ENCODE measurements at regions not wholly inside any gene's neighbourhood (a gene's known extent, or its start where the extent isn't known, plus 50 kb on each side); places are given as distances from the start of the nearest gene placed in this dataset.

GRCh38 chr2:223701761-223702160 is 99.6 kb upstream of the SCG2 start:
- no peak for ATAC-seq
- no peaks in the 10 kb centered on the region for H3K9me3 Mint-ChIP-seq
- H3K36me3 Mint-ChIP-seq: no peaks in the 10 kb centered on the region
- peaks cover 6% of the 10 kb centered on the region for H3K4me1 Mint-ChIP-seq
- H3K27ac Mint-ChIP-seq: no peak overlapping the region
- no peak for DNase-seq (ENCODE audit: low spot score in 2 of 2)
- no peak overlapping the region for H3K4me3 Mint-ChIP-seq

GRCh38 chr2:223700221-223700620 is 98.1 kb upstream of the SCG2 start:
- no peaks in the 10 kb centered on the region for H3K36me3 Mint-ChIP-seq
- DNase-seq (ENCODE audit: low spot score in 2 of 2): no peak
- no peaks in the 10 kb centered on the region for H3K9me3 Mint-ChIP-seq
- ATAC-seq: no peak
- peaks cover 6% of the 10 kb centered on the region for H3K4me1 Mint-ChIP-seq
- no peak overlapping the region for H3K4me3 Mint-ChIP-seq
- H3K27ac Mint-ChIP-seq: no peak overlapping the region

- ATAC-seq: no peak
- H3K9me3 Mint-ChIP-seq: no peaks in the 10 kb centered on the region
- H3K36me3 Mint-ChIP-seq: no peaks in the 10 kb centered on the region
- DNase-seq (ENCODE audit: low spot score in 2 of 2): no peak
- H3K27ac Mint-ChIP-seq: no peak overlapping the region
- no peak overlapping the region for H3K4me3 Mint-ChIP-seq
- peaks cover 6% of the 10 kb centered on the region for H3K4me1 Mint-ChIP-seq
Observed at GRCh38 chr2:223697892-223698645, 95.9 kb upstream of the SCG2 start.

GRCh38 chr2:223697316-223697891 is 95.2 kb upstream of the SCG2 start:
- H3K27ac Mint-ChIP-seq: no peak overlapping the region
- H3K36me3 Mint-ChIP-seq: no peaks in the 10 kb centered on the region
- DNase-seq (ENCODE audit: low spot score in 2 of 2) (no peak), ATAC-seq (no peak)
- H3K4me1 Mint-ChIP-seq: peaks cover 6% of the 10 kb centered on the region
- no peak overlapping the region for H3K4me3 Mint-ChIP-seq
- no peaks in the 10 kb centered on the region for H3K9me3 Mint-ChIP-seq

DNA sequence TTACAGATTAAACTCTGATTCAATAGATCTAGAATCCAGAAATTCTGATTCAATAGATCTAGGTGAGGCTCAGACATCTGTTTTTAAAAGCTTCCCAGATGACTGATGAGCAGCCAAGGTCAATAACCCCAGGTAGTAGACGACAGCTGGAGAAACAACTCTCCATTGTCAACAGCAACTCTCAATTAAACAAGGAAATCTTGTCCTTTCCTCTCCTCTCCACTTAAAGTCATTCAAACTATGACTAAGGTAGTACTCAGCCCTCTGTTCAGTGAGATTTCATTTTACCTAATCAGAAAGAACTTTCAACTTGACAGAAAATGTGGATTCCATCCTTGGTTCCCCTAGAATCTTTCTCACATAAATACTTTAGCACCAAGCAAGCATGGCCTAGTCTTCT is 94.6 kb upstream of the SCG2 start:
- DNase-seq (ENCODE audit: low spot score in 2 of 2): no peak
- peak; percentile 37 for ATAC-seq
- no peak overlapping the region for H3K4me3 Mint-ChIP-seq
- no peak overlapping the region for H3K27ac Mint-ChIP-seq
- H3K36me3 Mint-ChIP-seq: no peaks in the 10 kb centered on the region
- H3K4me1 Mint-ChIP-seq: peaks cover 6% of the 10 kb centered on the region
- no peaks in the 10 kb centered on the region for H3K9me3 Mint-ChIP-seq

DNA sequence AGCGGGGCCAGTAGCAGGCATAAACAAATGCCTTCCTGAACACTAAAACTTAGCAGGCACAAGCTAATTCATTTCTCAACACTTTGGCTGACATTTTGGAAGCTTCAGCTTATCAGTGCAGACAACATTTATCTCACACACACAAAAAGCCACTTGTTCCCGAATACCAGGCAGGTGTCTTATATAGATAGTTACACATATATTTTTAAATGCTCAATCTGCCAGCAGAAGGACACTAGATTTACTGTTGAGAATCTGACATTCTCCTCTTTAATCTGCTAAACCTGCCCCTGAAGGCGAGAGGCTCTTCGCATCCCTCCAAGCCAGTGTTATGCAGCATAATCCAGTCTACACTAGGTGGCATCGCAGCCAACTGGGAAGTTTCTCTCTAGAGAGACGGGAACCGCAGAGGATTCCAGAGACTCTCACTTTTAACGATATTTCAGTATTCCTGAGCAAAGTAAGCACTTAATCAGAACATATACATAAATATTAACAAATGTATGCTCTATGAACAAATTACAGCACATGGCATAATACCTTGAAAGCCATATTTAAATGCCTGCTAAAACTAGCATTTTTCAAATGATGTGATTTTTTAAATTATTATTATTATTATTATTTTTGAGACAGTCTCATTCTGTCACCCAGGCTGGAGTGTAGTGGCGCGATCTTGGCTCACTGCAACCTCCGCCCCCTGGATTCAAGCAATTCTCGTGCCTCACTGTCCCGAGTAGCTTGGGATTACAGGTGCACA is 90.2 kb upstream of the SCG2 start:
- Mint-ChIP-seq H3K36me3 (no peaks in the 10 kb centered on the region), H3K9me3 (no peaks in the 10 kb centered on the region), H3K4me3 (no peak overlapping the region), H3K4me1 (no peaks in the 10 kb centered on the region), H3K27ac (no peak overlapping the region)
- ATAC-seq (no peak), DNase-seq (ENCODE audit: low spot score in 2 of 2) (no peak)

- DNase-seq (ENCODE audit: low spot score in 2 of 2): no peak
- H3K9me3 Mint-ChIP-seq: no peaks in the 10 kb centered on the region
- no peak overlapping the region for H3K27ac Mint-ChIP-seq
- peak; percentile 45 for ATAC-seq
- H3K36me3 Mint-ChIP-seq: no peaks in the 10 kb centered on the region
- H3K4me1 Mint-ChIP-seq: no peaks in the 10 kb centered on the region
- H3K4me3 Mint-ChIP-seq: no peak overlapping the region
Observed at GRCh38 chr2:223688094-223688835, 86.1 kb upstream of the SCG2 start.

DNA sequence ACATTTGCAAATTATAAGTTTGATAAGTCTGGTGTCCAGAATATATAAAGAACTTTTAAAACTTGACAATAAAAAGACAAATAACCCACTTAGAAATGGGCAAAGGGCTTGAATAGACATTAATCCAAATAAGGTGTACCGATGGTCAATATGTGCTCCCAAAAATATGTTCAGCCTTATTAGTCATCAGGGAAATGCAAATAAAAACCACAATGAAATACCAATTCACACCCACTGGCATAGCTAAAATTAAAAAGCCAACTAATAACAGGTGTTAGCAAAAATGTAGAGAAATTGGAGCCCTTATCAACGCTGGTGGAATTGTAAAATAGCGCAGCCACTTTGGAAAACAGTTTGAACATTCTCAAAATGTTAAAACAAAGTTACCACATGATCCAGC is 79.0 kb upstream of the SCG2 start:
- Mint-ChIP-seq H3K4me3 (no peak overlapping the region), H3K9me3 (no peaks in the 10 kb centered on the region), H3K36me3 (no peaks in the 10 kb centered on the region), H3K4me1 (no peaks in the 10 kb centered on the region), H3K27ac (no peak overlapping the region)
- DNase-seq (ENCODE audit: low spot score in 2 of 2): no peak
- no peak for ATAC-seq

DNA sequence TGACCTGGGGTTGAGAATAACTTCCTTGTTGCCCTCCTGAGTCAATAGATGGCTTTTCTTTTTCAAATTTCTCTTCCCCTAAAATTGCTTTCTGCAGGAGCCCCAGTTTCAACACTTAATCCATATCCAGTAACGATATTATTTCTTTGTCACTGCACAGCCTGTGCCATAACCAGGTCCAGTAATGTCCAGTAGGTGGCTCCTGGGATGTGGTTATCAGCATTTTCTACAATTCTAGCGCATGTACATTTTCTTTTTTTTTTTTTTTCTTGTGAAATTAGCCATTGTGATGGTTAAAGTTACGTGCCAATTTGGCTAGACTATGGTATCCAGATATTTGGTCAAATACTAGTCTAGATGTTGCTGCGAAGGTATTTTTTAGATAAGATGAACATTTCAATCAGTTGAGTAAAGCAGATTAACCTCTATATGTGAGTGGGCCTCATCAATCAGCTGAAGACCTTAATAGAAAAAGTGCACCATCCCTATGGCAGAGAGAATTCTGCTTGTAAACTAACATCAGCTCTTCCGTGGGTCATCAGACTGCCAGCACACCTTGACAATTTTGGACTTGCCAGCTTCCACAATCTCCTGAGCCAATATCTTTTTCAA is 72.9 kb upstream of the SCG2 start:
- Mint-ChIP-seq H3K9me3 (no peaks in the 10 kb centered on the region), H3K27ac (no peak overlapping the region), H3K4me1 (no peaks in the 10 kb centered on the region), H3K36me3 (no peaks in the 10 kb centered on the region), H3K4me3 (no peak overlapping the region)
- DNase-seq (ENCODE audit: low spot score in 2 of 2) (no peak), ATAC-seq (no peak)

DNA sequence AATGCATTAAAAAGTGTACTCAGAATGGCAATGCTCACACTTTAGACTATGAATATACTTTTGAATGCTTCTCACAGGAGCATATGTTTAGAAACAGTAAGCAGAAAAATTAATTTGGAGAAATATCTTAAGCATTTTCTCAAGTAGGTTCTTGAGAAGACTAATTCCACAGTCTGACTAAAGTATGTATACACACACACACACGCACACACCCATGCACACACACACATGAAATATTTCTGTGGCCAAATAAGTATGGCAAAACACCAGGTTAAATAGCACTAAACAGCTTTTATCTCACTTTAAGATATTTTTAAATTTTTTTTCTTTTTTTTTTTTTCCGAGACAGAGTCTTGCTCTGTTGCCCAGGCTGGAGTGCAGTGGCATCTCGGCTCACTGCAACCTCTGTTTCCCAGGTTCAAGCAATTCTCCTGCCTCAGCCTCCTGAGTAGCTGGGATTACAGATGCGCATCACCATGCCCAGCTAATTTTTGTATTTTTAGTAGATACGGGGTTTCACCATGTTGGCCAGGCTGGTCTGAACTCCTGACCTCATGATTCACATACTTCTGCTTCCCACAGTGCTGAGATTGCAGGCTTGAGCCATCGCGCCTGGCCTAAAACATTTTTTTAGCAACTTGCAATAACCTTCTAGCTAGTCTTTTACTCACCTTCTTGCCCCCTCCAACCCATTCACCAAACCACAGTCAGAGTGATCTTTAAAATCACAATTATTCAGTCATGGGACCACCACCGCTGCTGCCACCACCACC is 67.5 kb upstream of the SCG2 start:
- H3K36me3 Mint-ChIP-seq: no peaks in the 10 kb centered on the region
- H3K27ac Mint-ChIP-seq: no peak overlapping the region
- H3K4me3 Mint-ChIP-seq: no peak overlapping the region
- no peak for DNase-seq (ENCODE audit: low spot score in 2 of 2)
- H3K4me1 Mint-ChIP-seq: no peaks in the 10 kb centered on the region
- ATAC-seq: no peak
- H3K9me3 Mint-ChIP-seq: no peaks in the 10 kb centered on the region

DNA sequence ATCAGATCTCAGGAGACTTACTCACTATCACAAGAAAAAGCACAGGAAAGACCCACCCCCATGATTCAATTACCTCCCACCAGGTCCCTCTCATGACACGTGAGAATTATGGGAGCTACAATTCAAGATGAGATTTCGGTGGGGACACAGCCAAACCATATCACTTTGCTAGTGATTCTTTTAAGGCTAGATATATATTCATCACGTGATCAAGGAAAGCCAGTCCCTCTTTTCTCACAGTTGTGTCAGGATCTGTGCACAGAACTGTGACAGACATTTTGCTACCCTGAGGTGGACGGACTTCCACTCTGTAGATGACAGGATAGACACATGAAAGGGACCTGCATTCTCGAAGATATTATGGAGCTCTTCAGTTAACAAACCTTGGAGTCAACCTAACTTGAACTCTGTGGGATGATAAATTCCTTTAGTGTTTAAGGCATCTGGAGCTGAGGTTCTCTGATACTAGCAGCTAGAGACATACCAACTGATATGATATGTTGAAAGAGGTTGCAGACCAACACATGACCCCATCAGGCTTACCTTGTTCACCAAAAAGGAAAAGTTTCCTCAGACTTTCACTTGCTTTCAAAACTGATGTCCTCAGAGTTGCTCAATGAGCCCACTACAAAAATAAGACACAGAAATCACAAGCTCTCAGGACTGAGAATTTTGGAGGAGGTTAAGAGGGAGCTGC is 66.3 kb upstream of the SCG2 start:
- no peak for DNase-seq (ENCODE audit: low spot score in 2 of 2)
- H3K27ac Mint-ChIP-seq: no peak overlapping the region
- H3K4me1 Mint-ChIP-seq: no peaks in the 10 kb centered on the region
- no peak overlapping the region for H3K4me3 Mint-ChIP-seq
- no peak for ATAC-seq
- H3K9me3 Mint-ChIP-seq: no peaks in the 10 kb centered on the region
- H3K36me3 Mint-ChIP-seq: no peaks in the 10 kb centered on the region

- H3K9me3 Mint-ChIP-seq: no peaks in the 10 kb centered on the region
- H3K4me1 Mint-ChIP-seq: no peaks in the 10 kb centered on the region
- H3K4me3 Mint-ChIP-seq: no peak overlapping the region
- no peak for DNase-seq (ENCODE audit: low spot score in 2 of 2)
- ATAC-seq: no peak
- no peaks in the 10 kb centered on the region for H3K36me3 Mint-ChIP-seq
- H3K27ac Mint-ChIP-seq: no peak overlapping the region
Observed at GRCh38 chr2:223654384-223654915, 52.3 kb upstream of the SCG2 start.

- ATAC-seq: no peak
- no peaks in the 10 kb centered on the region for H3K9me3 Mint-ChIP-seq
Observed at GRCh38 chr2:223652902-223653301, 50.7 kb upstream of the SCG2 start.

DNA sequence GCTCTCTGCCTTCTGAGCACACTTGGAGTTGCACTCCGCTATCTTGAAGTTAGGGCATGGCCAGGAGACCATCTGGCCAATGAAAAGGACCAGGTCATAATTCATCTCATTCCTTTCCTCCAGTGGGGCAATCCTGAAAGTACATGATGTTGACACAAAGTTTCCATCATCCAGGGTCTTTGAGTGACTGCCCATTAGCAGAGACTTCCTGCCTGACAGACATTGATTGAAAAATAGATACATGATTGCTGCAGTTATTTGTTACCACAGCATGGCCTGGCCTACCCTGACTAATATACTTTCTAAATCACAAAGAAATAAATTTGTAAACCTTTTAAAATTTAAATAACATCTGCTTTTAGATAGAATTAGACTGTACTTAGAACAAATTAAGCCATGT is 50.0 kb upstream of the SCG2 start:
- DNase-seq (ENCODE audit: low spot score in 2 of 2) (no peak), ATAC-seq (no peak)
- H3K4me1 Mint-ChIP-seq: no peaks in the 10 kb centered on the region
- H3K36me3 Mint-ChIP-seq: no peaks in the 10 kb centered on the region
- H3K9me3 Mint-ChIP-seq: no peaks in the 10 kb centered on the region
- H3K27ac Mint-ChIP-seq: no peak overlapping the region
- no peak overlapping the region for H3K4me3 Mint-ChIP-seq

More at GRCh38 chr2:223652902-223653301, 50.7 kb upstream of the SCG2 start:
- Mint-ChIP-seq H3K4me3 (no peak overlapping the region), H3K36me3 (no peaks in the 10 kb centered on the region), H3K4me1 (no peaks in the 10 kb centered on the region), H3K27ac (no peak overlapping the region)
- DNase-seq (ENCODE audit: low spot score in 2 of 2): no peak

Data from stimulated activated effector memory CD8-positive, alpha-beta T cell treated with anti-CD3 and anti-CD28 coated beads, Interleukin-12 subunit alpha, Interleukin-12 subunit beta, amount 100 ng/mL, for 72 hours (primary cell).